ENCODE measurements at regions not wholly inside any gene's neighbourhood (a gene's known extent, or its start where the extent isn't known, plus 50 kb on each side); places are given as distances from the start of the nearest gene placed in this dataset.
A peak's percentile ranks its signal among the peaks of the same experiment; 100 is the strongest.

- DNase-seq = no peak
Measured at GRCh38 chr2:234146087-234146826, 95.8 kb downstream of the SPP2 start.

DNA sequence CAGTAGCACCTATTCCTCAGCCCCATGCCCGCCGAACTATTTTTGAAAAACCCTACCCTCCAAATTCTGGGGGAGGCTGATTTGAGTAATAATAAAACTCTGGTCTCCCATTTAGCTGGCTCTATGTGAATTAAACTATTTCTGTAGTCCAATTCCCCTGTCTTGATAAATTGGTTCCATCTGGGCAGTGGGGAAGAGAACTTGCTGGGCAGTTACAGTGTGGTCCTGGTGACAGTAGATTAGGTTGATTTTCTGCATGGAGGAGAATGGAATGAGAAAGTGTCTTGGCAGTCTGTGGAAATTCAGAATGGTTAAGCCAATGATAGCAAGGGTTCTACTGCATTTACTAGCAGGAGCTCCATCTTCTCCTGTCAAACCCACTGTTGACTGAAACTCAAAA is 95.0 kb downstream of the SPP2 start:
- no peak for DNase-seq

DNA sequence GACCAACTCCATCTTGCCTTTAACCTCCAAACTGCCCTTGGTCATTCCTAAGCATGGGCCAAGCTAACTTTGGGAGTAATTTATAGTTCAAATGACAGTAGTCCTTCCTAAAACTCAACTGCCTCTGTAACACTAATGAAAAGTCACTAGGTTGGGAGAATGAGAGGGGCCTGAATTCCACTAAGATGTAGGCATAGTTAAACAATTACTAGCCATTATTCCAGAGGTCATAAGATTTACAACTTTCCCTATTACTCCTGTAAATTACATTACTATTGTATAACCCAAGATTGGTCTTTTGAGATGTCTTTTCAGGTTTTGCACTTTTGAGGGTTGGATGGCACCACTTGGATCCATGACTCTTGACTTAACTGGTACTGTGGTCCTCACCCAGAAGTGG is 94.6 kb downstream of the SPP2 start:
- no peak for DNase-seq

- no peak for DNase-seq
Measured at GRCh38 chr2:234143896-234144295, 93.4 kb downstream of the SPP2 start.

DNA sequence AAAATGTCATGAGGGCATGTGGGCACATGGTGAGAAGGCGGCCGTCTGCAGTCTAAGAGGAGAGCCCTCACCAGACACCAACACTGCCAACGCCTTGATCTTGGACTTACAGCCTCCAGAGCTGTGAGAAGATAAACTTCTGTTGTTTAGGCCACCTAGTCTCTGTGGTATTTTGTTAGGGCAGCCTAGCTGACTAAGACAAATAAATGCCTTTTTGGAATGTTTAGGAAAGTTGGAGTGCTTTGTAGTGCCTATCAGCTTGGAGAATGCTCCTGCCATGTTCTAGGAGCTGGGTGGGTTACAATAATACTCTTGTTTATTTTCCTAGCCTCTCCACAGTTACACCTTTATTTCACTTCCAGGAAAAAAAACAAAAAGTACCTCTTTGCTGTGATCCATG is 92.0 kb downstream of the SPP2 start:
- no peak for DNase-seq

GRCh38 chr2:234139755-234140154 is 89.3 kb downstream of the SPP2 start:
- no peak for DNase-seq

DNA sequence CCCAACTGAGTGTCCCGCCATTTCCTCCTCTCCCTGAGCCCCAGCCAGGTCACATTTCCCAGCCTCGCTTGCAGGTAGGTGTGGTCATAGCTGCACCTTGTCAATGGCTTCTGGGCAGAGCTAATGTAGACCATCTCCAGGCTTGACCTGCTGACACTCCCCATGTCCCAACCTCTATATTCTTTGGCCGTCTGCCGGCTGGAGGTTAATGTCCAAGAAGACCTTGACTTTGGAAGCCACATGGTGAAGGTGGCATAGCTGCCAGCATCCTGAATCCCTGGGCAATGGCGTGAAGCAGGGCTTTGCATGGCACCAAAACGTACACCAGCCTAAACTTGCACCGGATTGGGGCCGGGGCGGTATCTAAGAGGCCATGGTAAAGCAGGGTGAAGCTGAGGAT is 88.3 kb downstream of the SPP2 start:
- DNase-seq = no peak

DNA sequence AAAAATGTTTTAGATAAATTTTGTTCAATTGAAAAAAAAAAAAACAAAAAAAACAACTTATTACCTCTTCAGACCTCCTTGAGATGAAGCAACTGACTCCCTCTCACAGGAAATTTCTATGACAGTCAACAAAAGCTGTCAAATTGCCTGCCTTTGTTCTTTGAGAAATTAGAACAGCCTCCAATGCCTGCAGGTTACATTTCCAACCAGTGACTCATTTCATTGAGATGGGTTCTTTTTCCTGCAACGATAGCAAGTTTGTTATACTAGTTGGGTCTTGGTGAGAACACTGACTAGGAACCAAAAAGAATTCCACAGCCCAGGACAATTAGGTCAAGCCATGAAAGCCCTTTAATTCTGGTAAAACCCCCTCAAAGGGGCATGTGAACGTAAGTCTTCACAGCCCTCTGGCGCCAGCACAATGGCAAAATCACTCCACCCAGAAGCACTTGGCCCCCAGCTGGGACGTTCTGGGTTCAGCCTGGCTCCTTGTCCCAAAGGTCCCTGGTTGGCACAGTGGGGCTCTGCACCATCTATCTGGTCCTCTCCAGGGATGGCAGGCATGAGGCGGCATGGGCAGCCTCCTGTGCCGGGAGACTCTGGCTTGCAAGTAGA is 87.0 kb downstream of the SPP2 start:
- DNase-seq = no peak

GRCh38 chr2:234136461-234136860 is 86.0 kb downstream of the SPP2 start:
- DNase-seq = no peak

- DNase-seq = peak; percentile 54
Measured at GRCh38 chr2:234135750-234136221, 85.3 kb downstream of the SPP2 start.

DNA sequence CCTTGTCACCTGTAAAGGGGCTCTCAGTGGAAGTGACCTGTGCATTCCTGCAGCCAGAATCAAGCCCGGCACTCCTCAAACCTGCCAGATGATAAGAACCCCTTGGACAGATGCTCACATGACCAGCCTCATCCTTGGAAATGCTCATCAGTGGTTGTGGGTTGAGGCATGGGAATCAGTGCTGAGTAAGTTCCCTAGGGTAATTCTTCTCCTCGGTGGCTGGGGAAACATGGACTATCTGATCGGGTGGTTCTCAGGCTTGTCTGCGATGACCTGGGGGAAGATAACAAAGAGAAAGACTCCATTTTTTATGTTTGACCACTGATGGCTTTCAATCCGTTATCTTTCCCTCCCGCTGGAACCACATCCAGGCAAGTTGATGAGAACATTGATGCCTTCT is 84.0 kb downstream of the SPP2 start:
- no peak for DNase-seq

DNA sequence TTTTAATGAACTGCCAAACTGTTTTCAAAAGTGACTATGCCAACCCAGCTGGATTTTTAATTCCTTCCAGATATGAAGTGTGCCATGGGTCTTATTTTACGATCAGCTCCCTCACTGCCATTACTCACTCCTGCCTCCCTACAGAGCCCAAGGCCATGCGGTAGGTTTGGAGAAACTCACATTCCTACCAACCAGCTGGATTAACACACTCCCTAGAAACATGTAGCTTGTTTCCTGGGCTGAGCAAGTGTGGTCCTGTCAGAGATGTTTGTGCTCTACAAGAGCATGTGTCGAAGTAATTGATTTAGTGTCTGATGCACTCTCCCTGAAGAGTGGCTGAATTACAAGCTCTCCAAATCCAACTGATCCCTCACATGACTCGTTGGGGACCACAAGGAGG is 82.5 kb downstream of the SPP2 start:
- no peak for DNase-seq

DNA sequence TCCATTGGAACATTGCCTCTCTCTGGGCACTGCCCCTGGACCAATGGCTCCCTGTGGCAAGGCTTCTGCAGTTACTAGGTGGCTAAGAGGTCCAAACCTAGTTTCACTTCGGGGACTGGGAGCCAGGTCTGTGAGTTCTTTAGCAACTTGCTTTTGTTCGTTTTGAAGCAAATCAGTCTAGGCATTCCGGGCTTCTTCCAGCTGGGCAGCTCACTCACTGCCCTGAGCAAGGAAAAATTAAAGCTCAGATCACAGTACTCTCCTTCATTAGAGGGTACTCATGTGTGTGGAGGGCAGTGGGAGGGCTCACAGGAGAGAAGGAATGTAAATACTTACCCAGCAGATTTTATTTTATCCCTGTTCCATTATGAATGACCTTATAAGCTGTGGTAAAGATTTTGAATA is 80.3 kb downstream of the SPP2 start:
- no peak for DNase-seq

DNA sequence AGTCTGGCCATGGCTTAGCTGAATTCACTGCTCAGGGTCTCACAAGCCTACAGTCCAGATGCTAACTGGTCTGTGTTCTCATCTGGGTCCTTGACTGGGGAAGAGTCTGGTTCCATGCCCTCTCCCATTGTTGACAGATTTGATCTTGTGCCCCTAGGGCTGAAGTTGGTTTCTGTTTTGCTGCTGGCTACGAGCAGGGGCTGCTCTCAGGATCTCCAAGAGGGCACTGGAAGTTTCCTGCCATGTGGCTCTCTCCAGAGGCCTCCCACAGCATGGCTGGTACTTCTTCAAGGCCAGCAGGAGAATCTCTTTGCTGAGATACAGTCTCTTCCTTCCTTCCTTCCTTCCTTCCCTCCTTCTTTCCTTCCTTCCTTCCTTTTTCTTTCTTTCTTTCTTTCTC is 78.1 kb downstream of the SPP2 start:
- DNase-seq = no peak

All from NCI-H2081 treated with DMSO at 0.1 percent for 48 hours (cell line).